H1 (cell line): ENCODE measurements at regions not wholly inside any gene's neighbourhood (a gene's known extent, or its start where the extent isn't known, plus 50 kb on each side); places are given as distances from the start of the nearest gene placed in this dataset.

Experiments used
- CTCF ChIA-PET: fragments of 300-600 bp; sonication (Branson Sonifier 250); formaldehyde crosslinking; loops from one replicate; lab custom pipeline; 2021; ENCODE audit not compliant: partially characterized antibody; lab: Charles Lee
- POLR2A ChIA-PET: fragments of 300-600 bp; sonication (Branson Sonifier 250); formaldehyde crosslinking; loops from one replicate; lab custom pipeline; 2021; ENCODE audit warnings: inconsistent platforms; ENCODE audit not compliant: partially characterized antibody; lab: Charles Lee
- DNase-seq, 2 experiments: peaks; one replicate each; pipeline versions ENCODE4 v3.0.0 to v3.0.0-alpha.2; 2010 to 2022; ENCODE audit warnings: low spot score in 2 of 2, low read depth in 1 of 2, mixed read lengths in 1 of 2
- FAIRE-seq: peaks from 2 replicates; lab custom pipeline; 2011; peaks lifted over from hg19 to GRCh38; lab: Jason Lieb, UNC
- H2AFZ ChIP-seq: 2 replicates; pipeline ENCODE4 v1.8.1; 2012; ENCODE audit warnings: low read length, inconsistent platforms
- H2AK5ac ChIP-seq: 2 replicates; pipeline ENCODE4 v1.6.1; 2013; ENCODE audit warnings: low read depth, low read length
- H2BK120ac ChIP-seq: replicated peaks from 2 replicates; pipeline ENCODE3; 2013; ENCODE audit warnings: low read depth, low read length, inconsistent platforms
- H2BK12ac ChIP-seq: 2 replicates; pipeline ENCODE4 v1.6.1; 2013; ENCODE audit warnings: low read depth, low read length
- H2BK15ac ChIP-seq: 2 replicates; pipeline ENCODE4 v1.6.1; 2013; ENCODE audit warnings: low read length
- H2BK20ac ChIP-seq: 2 replicates; pipeline ENCODE4 v1.6.1; 2013; ENCODE audit warnings: low read length
- H2BK5ac ChIP-seq: 2 replicates; pipeline ENCODE4 v1.6.1; 2013; ENCODE audit warnings: low read depth, low read length
- H3K14ac ChIP-seq: 2 replicates; pipeline ENCODE4 v1.6.1; 2013; ENCODE audit warnings: inconsistent platforms; ENCODE audit not compliant: insufficient read length
- H3K18ac ChIP-seq: 2 replicates; pipeline ENCODE4 v1.6.1; 2013; ENCODE audit warnings: low read length; ENCODE audit errors: extremely low read depth
- H3K23ac ChIP-seq: 2 replicates; pipeline ENCODE4 v1.6.1; 2013; ENCODE audit warnings: inconsistent platforms; ENCODE audit not compliant: insufficient read length
- H3K23me2 ChIP-seq: 2 replicates; pipeline ENCODE4 v1.6.1; 2013; ENCODE audit warnings: low read depth, low read length
- H3K27ac ChIP-seq: 2 replicates; pipeline ENCODE4 v1.6.1; 2011; ENCODE audit warnings: low read depth, low read length, inconsistent platforms
- H3K27me3 ChIP-seq, 4 experiments: replicated peaks in 1 of 4; 1 replicate in 1 of 4; 2 replicates in 3 of 4; pipeline versions ENCODE4 v1.6.1 to v1.8.1; 2011 to 2013; ENCODE audit warnings: low read length in 3 of 4, mild to moderate bottlenecking in 3 of 4, inconsistent platforms in 2 of 4, mixed read lengths in 2 of 4, moderate library complexity in 1 of 4; ENCODE audit not compliant: control insufficient read depth in 3 of 4, insufficient read depth in 3 of 4; ENCODE audit errors: extremely low read depth in 1 of 4
- H3K36me3 ChIP-seq, 4 experiments: 2 replicates each; pipeline versions ENCODE4 v1.6.1 to v1.8.1; 2011 to 2013; ENCODE audit warnings: mild to moderate bottlenecking in 4 of 4, low read length in 3 of 4, moderate library complexity in 2 of 4, control low read depth in 1 of 4, inconsistent platforms in 1 of 4; ENCODE audit not compliant: insufficient read depth in 4 of 4, control insufficient read depth in 2 of 4
- H3K4ac ChIP-seq: replicated peaks from 2 replicates; pipeline ENCODE3; 2013; ENCODE audit warnings: low read length, low read depth, mixed read lengths, inconsistent platforms; ENCODE audit not compliant: insufficient read length
- H3K4me1 ChIP-seq, 4 experiments: replicated peaks in 1 of 4; 1 replicate in 1 of 4; 2 replicates in 3 of 4; pipeline versions ENCODE4 v1.6.1 to v1.8.1; 2011 to 2013; ENCODE audit warnings: low read length in 3 of 4, inconsistent platforms in 2 of 4, mixed read lengths in 1 of 4; ENCODE audit not compliant: insufficient read depth in 4 of 4, control insufficient read depth in 3 of 4
- H3K4me2 ChIP-seq, 2 experiments: 2 replicates each; pipeline versions ENCODE4 v1.6.1 to v1.8.1; 2011 to 2013; ENCODE audit warnings: low read depth in 2 of 2, low read length in 2 of 2, control low read depth in 1 of 2, inconsistent platforms in 1 of 2, mild to moderate bottlenecking in 1 of 2; ENCODE audit not compliant: insufficient read depth in 1 of 2
- H3K4me3 ChIP-seq, 4 experiments: fragments of 200-600, 300-600 bp in 1 of 4; sonication (generic), shearing (Covaris generic), sonication (Bioruptor Twin) in 1 of 4; 2 replicates each; pipeline versions ENCODE4 v1.5.1 to v1.8.1; 2011 to 2016; ENCODE audit warnings: low read length in 4 of 4, low read depth in 3 of 4, control low read depth in 2 of 4, inconsistent platforms in 2 of 4, mild to moderate bottlenecking in 2 of 4, mixed read lengths in 1 of 4, moderate library complexity in 1 of 4; ENCODE audit not compliant: insufficient read depth in 2 of 4; ENCODE audit errors: extremely low read depth in 1 of 4
- H3K56ac ChIP-seq: replicated peaks from 2 replicates; pipeline ENCODE3; 2013; ENCODE audit warnings: low read depth, mild to moderate bottlenecking, mixed read lengths, low read length, inconsistent platforms; ENCODE audit not compliant: insufficient read length
- H3K79me1 ChIP-seq: 2 replicates; pipeline ENCODE4 v1.6.1; 2013; ENCODE audit warnings: low read depth, low read length, control low read depth
- H3K79me2 ChIP-seq, 2 experiments: 2 replicates each; pipeline versions ENCODE4 v1.6.1 to v1.8.1; 2012 to 2013; ENCODE audit warnings: low read length in 2 of 2, mild to moderate bottlenecking in 2 of 2, inconsistent platforms in 1 of 2; ENCODE audit not compliant: insufficient read depth in 2 of 2, control insufficient read depth in 1 of 2
- H3K9ac ChIP-seq, 4 experiments: replicated peaks in 1 of 4; 1 replicate in 1 of 4; 2 replicates in 3 of 4; pipeline versions ENCODE4 v1.6.1 to v1.8.1; 2011 to 2013; ENCODE audit warnings: low read depth in 3 of 4, low read length in 3 of 4, control low read depth in 2 of 4, mild to moderate bottlenecking in 2 of 4, moderate library complexity in 2 of 4, inconsistent platforms in 1 of 4; ENCODE audit errors: extremely low read depth in 1 of 4
- H3K9me3 ChIP-seq, 2 experiments: 2 replicates each; pipeline versions ENCODE4 v1.6.1 to v1.8.1; 2012 to 2013; ENCODE audit warnings: mild to moderate bottlenecking in 2 of 2, moderate library complexity in 2 of 2, control low read depth in 1 of 2, inconsistent platforms in 1 of 2, low read depth in 1 of 2, low read length in 1 of 2, mixed read lengths in 1 of 2; ENCODE audit not compliant: insufficient read depth in 2 of 2
- H4K20me1 ChIP-seq, 2 experiments: replicated peaks in 1 of 2; 2 replicates each; pipeline versions ENCODE3 to v1.8.1; 2011 to 2013; ENCODE audit warnings: inconsistent platforms in 2 of 2, low read length in 2 of 2, mild to moderate bottlenecking in 1 of 2; ENCODE audit not compliant: insufficient read depth in 2 of 2, control insufficient read depth in 1 of 2
- H4K5ac ChIP-seq: 2 replicates; pipeline ENCODE4 v1.6.1; 2013; ENCODE audit warnings: low read length, low read depth, mixed read lengths, inconsistent platforms; ENCODE audit not compliant: insufficient read length
- H4K8ac ChIP-seq: 2 replicates; pipeline ENCODE4 v1.8.0; 2013; ENCODE audit warnings: mild to moderate bottlenecking, moderate library complexity, low read length, inconsistent platforms; ENCODE audit not compliant: insufficient read depth; ENCODE audit errors: extremely low read depth
- H4K91ac ChIP-seq: replicated peaks from 2 replicates; pipeline ENCODE3; 2013; ENCODE audit warnings: low read length, mixed read lengths, inconsistent platforms; ENCODE audit not compliant: insufficient read length
- SP1 ChIP-seq: IDR thresholded peaks from 2 replicates; pipeline ENCODE4 v1.6.1; 2011; ENCODE audit warnings: low read depth, low read length
- WGBS, 2 experiments: shearing (Covaris generic) in 1 of 2; methylation state at CpG; one replicate each; pipeline versions ENCODE4 v1.1.6 to v1.1.7; 2013 to 2015; ENCODE audit warnings: low lambda C conversion rate in 2 of 2, mixed read lengths in 2 of 2, inconsistent platforms in 1 of 2, low coverage in 1 of 2, missing lambda C conversion rate in 1 of 2; ENCODE audit not compliant: insufficient replicate concordance in 2 of 2, insufficient coverage in 1 of 2, insufficient read length in 1 of 2; ENCODE audit errors: extremely low coverage in 1 of 2, missing lambda C conversion rate in 1 of 2; 5-methylcytosine and 5-hydroxymethylcytosine counted together
- TF ChIP-seq, protein P1 (sequence below): IDR thresholded peaks from 2 replicates; pipeline ENCODE4 v1.6.1; 2012; ENCODE audit warnings: low read length, inconsistent platforms

DNA sequence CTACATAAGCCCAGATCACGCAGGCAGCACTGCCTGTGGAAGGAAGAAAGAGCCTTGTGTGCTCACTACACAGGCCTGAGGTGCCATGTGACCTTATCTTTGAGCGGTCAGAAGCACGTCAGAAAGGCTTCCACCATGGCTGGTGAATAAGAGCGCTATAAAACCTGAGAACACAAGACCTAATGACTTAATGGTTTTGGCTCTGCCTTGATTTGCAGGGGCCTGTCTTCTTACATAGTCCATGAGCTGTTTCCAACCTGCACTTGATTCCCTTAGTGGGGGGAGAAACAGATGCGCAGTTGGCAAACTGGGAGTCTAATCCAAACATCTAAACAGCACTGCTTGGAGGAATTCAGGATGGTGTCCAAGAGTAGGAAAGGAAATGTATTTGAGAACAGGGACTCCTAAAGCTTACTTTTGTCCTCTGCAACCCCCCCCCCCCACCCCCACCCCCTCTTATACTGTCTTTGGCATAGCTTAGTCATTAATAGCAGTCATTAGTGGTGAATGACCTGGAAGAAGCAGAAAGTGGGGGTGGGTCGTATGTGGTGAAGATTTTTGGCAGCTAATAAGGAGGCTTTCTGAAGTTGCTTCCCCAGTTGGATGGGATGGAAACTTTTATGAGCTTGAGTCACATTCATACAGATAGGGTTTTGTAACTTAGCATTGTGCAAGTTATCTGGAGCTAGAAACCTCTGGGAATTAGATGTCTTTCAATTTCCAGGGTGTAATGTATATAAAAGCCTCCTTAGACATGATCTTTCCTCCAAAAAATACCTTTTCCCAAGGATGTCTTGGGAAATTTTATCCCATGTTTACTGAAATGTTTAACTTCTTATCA is 454.1 kb downstream of the MEIS1 start:
- H2AK5ac ChIP-seq: no peak overlapping the region
- no peak for FAIRE-seq
- TF ChIP-seq, protein P1, sequence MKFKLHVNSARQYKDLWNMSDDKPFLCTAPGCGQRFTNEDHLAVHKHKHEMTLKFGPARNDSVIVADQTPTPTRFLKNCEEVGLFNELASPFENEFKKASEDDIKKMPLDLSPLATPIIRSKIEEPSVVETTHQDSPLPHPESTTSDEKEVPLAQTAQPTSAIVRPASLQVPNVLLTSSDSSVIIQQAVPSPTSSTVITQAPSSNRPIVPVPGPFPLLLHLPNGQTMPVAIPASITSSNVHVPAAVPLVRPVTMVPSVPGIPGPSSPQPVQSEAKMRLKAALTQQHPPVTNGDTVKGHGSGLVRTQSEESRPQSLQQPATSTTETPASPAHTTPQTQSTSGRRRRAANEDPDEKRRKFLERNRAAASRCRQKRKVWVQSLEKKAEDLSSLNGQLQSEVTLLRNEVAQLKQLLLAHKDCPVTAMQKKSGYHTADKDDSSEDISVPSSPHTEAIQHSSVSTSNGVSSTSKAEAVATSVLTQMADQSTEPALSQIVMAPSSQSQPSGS: no peak
- no peak for TF ChIP-seq SP1

More for the DNA sequence above, 454.1 kb downstream of the MEIS1 start:
- no peaks in the 10 kb centered on the region for H3K79me2 ChIP-seq
- H4K91ac ChIP-seq: no peak overlapping the region
- H3K4me2 ChIP-seq: no peak overlapping the region
- H4K5ac ChIP-seq: no peak overlapping the region
- H2BK12ac ChIP-seq: no peak overlapping the region
- H2BK5ac ChIP-seq: no peak overlapping the region
- POLR2A ChIA-PET: no interaction called here
- no peak overlapping the region for H3K23ac ChIP-seq
- DNase-seq: no peak
- no peak overlapping the region for H3K14ac ChIP-seq
- H3K27ac ChIP-seq: no peak overlapping the region
- H2BK120ac ChIP-seq: no peak overlapping the region
- no peak overlapping the region for H3K9ac ChIP-seq
- 94% methylated on average over 6 of the region's 6 CpGs; no CpG with 5 or more reads in 1 of the 2 experiments for WGBS, 2 experiments
- no peaks in the 10 kb centered on the region for H3K4me1 ChIP-seq
- H2BK15ac ChIP-seq: no peak overlapping the region
- H3K9me3 ChIP-seq: no peaks in the 10 kb centered on the region
- H3K36me3 ChIP-seq: no peaks in the 10 kb centered on the region
- H2AFZ ChIP-seq: peak overlapping the region; percentile 11; the same call in 1 of the 2 replicates
- H3K4ac ChIP-seq: no peak overlapping the region
- no peaks in the 10 kb centered on the region for H4K20me1 ChIP-seq
- H3K18ac ChIP-seq: no peak overlapping the region
- no peaks in the 10 kb centered on the region for H3K27me3 ChIP-seq
- no peak overlapping the region for H3K56ac ChIP-seq
- no peaks in the 10 kb centered on the region for H3K79me1 ChIP-seq
- H4K8ac ChIP-seq: no peak overlapping the region
- H3K23me2 ChIP-seq: no peaks in the 10 kb centered on the region
- H2BK20ac ChIP-seq: no peak overlapping the region
- no peak overlapping the region for H3K4me3 ChIP-seq
- CTCF ChIA-PET: interaction anchor here (0.8 kb wide), 1 partner anchor 15 kb away, joined by 3 read pairs; no protein-coding TSS in a partner anchor
